Anterior cingulate cortex (tissue), 58 donors: ENCODE measurements at regions not wholly inside any gene's neighbourhood (a gene's known extent, or its start where the extent isn't known, plus 50 kb on each side); places are given as distances from the start of the nearest gene placed in this dataset.
"Not testable (repeated sequence)": the region's sequence is repeated elsewhere in the genome, so short reads cannot be mapped to it uniquely, and the experiment has no call there.

Experiments used
- DNase-seq, 58 donors: peaks; one replicate each; lab custom pipeline; 2025; lab: John Stamatoyannopoulos, UW

- DNase-seq = not testable (repeated sequence)
These were observed 110.6 kb downstream of the RPIA start for GRCh38 chr2:88802026-88802425.

GRCh38 chr2:88807237-88807962, 115.9 kb downstream of the RPIA start:
- DNase-seq = no peak

GRCh38 chr2:88808083-88808482, 116.6 kb downstream of the RPIA start:
- DNase-seq = no peak

- DNase-seq = no peak
These were observed 117.2 kb downstream of the RPIA start for GRCh38 chr2:88808652-88809051.

- DNase-seq = no peak
These were observed 117.7 kb downstream of the RPIA start for GRCh38 chr2:88809216-88809615.

GRCh38 chr2:88810017-88810416, 118.5 kb downstream of the RPIA start:
- DNase-seq = no peak

- no peak for DNase-seq
These were observed 119.0 kb downstream of the RPIA start for GRCh38 chr2:88810488-88810887.

GRCh38 chr2:88811233-88811632, 119.8 kb downstream of the RPIA start:
- DNase-seq = no peak

- DNase-seq = no peak
These were observed 120.2 kb downstream of the RPIA start for GRCh38 chr2:88811681-88812080.

GRCh38 chr2:88813612-88814011, 122.1 kb downstream of the RPIA start:
- DNase-seq = no peak

GRCh38 chr2:88815282-88815681, 123.8 kb downstream of the RPIA start:
- no peak for DNase-seq

GRCh38 chr2:88815697-88816096, 124.2 kb downstream of the RPIA start:
- no peak for DNase-seq

- no peak for DNase-seq
These were observed 126.9 kb downstream of the RPIA start for GRCh38 chr2:88818381-88818780.

GRCh38 chr2:88824951-88825350, 133.5 kb downstream of the RPIA start:
- no peak for DNase-seq

GRCh38 chr2:88826399-88826798, 134.9 kb downstream of the RPIA start:
- no peak for DNase-seq

GRCh38 chr2:88827821-88828220, 136.3 kb downstream of the RPIA start:
- no peak for DNase-seq

GRCh38 chr2:88828397-88829137, 137.1 kb downstream of the RPIA start:
- DNase-seq = peak in 15 of 58 donors; percentile 6 to 52 (median 17)

GRCh38 chr2:88829607-88830463, 138.4 kb downstream of the RPIA start:
- DNase-seq = no peak

- DNase-seq = no peak
These were observed 139.8 kb downstream of the RPIA start for GRCh38 chr2:88831071-88831791.

- peak in 20 of 58 donors; percentile 2 to 56 (median 10) for DNase-seq
These were observed 140.3 kb downstream of the RPIA start for GRCh38 chr2:88831792-88832248.
